Hepatocyte (in vitro differentiated cells): ENCODE measurements at regions not wholly inside any gene's neighbourhood (a gene's known extent, or its start where the extent isn't known, plus 50 kb on each side); places are given as distances from the start of the nearest gene placed in this dataset.

Source experiments
- DNase-seq: peaks from one replicate; pipeline ENCODE4 v3.0.0-alpha.2; 2016; ENCODE audit warnings: low spot score
- H2AFZ ChIP-seq: fragments of 200-600 bp; sonication (generic); 2 replicates; pipeline ENCODE4 v1.6.0; 2016; ENCODE audit warnings: antibody characterized with exemption, mild to moderate bottlenecking
- H3K27ac ChIP-seq: fragments of 200-600 bp; sonication (generic); 2 replicates; pipeline ENCODE4 v1.5.1; 2016; ENCODE audit warnings: mild to moderate bottlenecking
- H3K27me3 ChIP-seq: fragments of 200-600 bp; sonication (generic); 2 replicates; pipeline ENCODE4 v1.6.1; 2016
- H3K36me3 ChIP-seq: fragments of 200-600 bp; sonication (generic); replicated peaks from 2 replicates; pipeline ENCODE4 v1.5.1; 2016; ENCODE audit warnings: low read depth; ENCODE audit not compliant: insufficient read depth
- H3K4me1 ChIP-seq: fragments of 200-600 bp; sonication (generic); 2 replicates; pipeline ENCODE4 v1.5.1; 2016; ENCODE audit warnings: mild to moderate bottlenecking, moderate library complexity; ENCODE audit not compliant: insufficient read depth
- H3K4me2 ChIP-seq: fragments of 200-600 bp; sonication (generic); 2 replicates; pipeline ENCODE4 v1.6.0; 2016
- H3K4me3 ChIP-seq: fragments of 200-600 bp; sonication (generic); 2 replicates; pipeline ENCODE4 v1.5.1; 2016; ENCODE audit warnings: mild to moderate bottlenecking
- H3K79me2 ChIP-seq: fragments of 200-600 bp; sonication (generic); 2 replicates; pipeline ENCODE4 v1.6.0; 2017; ENCODE audit warnings: mild to moderate bottlenecking
- H3K9me2 ChIP-seq: fragments of 200-600 bp; sonication (generic); replicated peaks from 2 replicates; pipeline ENCODE4 v1.6.0; 2017; ENCODE audit warnings: mild to moderate bottlenecking; ENCODE audit not compliant: insufficient read depth
- H3K9me3 ChIP-seq: fragments of 200-600 bp; sonication (generic); 2 replicates; pipeline ENCODE4 v1.5.1; 2016; ENCODE audit warnings: low read depth, mild to moderate bottlenecking
- H4K20me1 ChIP-seq: fragments of 200-600 bp; sonication (generic); 2 replicates; pipeline ENCODE4 v1.6.0; 2016; ENCODE audit warnings: mild to moderate bottlenecking; ENCODE audit not compliant: insufficient read depth, poor library complexity, severe bottlenecking
- CTCF ChIP-seq: fragments of 200-600 bp; sonication (generic); IDR thresholded peaks from 2 replicates; pipeline ENCODE4 v1.5.1; 2016; ENCODE audit warnings: antibody characterized with exemption, mild to moderate bottlenecking; ENCODE audit not compliant: poor library complexity
- EZH2 ChIP-seq: fragments of 200-600 bp; sonication (generic); IDR thresholded peaks from 2 replicates; pipeline ENCODE4 v1.6.1; 2016; ENCODE audit warnings: antibody characterized with exemption, mild to moderate bottlenecking, borderline replicate concordance
- EZH2phosphoT487 ChIP-seq: fragments of 200-600 bp; sonication (generic); IDR thresholded peaks from one replicate; pipeline ENCODE4 v1.6.1; 2018; ENCODE audit warnings: antibody characterized with exemption, mild to moderate bottlenecking, low read depth, moderate library complexity; ENCODE audit not compliant: unreplicated experiment, severe bottlenecking
- WGBS: methylation state at CpG from one replicate; pipeline ENCODE4 v1.1.6; 2016; ENCODE audit warnings: low lambda C conversion rate; ENCODE audit errors: missing lambda C conversion rate; 5-methylcytosine and 5-hydroxymethylcytosine counted together

- H3K27me3 ChIP-seq = no peaks in the 10 kb centered on the region
- no peak overlapping the region for H3K4me2 ChIP-seq
- no peaks in the 10 kb centered on the region for H3K79me2 ChIP-seq
- H3K27ac ChIP-seq = no peak overlapping the region
- H4K20me1 ChIP-seq = no peaks in the 10 kb centered on the region
- no peaks in the 10 kb centered on the region for H3K4me1 ChIP-seq
- no peaks in the 10 kb centered on the region for H3K36me3 ChIP-seq
- no peak for DNase-seq
- no peak overlapping the region for H3K4me3 ChIP-seq
- H2AFZ ChIP-seq = no peak overlapping the region
- no peaks in the 10 kb centered on the region for H3K9me2 ChIP-seq
- TF ChIP-seq EZH2phosphoT487 (no peak), EZH2 (no peak), CTCF (no peak)
- no peaks in the 10 kb centered on the region for H3K9me3 ChIP-seq
- 94% methylated on average over 4 of the region's 4 CpGs for WGBS
These were observed 129.6 kb upstream of the MKLN1 start for GRCh38 chr7:131197920-131198615.

GRCh38 chr7:131202451-131202850 lies 125.2 kb upstream of the MKLN1 start:
- Histone ChIP-seq H3K27ac (no peak overlapping the region), H3K27me3 (no peaks in the 10 kb centered on the region), H4K20me1 (no peaks in the 10 kb centered on the region), H2AFZ (no peak overlapping the region), H3K9me3 (no peaks in the 10 kb centered on the region), H3K4me2 (no peak overlapping the region), H3K9me2 (no peaks in the 10 kb centered on the region), H3K79me2 (no peaks in the 10 kb centered on the region), H3K4me3 (no peak overlapping the region), H3K36me3 (no peaks in the 10 kb centered on the region), H3K4me1 (no peaks in the 10 kb centered on the region)
- 91% methylated on average over 5 of the region's 5 CpGs for WGBS
- DNase-seq = no peak
- TF ChIP-seq CTCF (no peak), EZH2 (no peak), EZH2phosphoT487 (no peak)

GRCh38 chr7:131203291-131203976 lies 124.2 kb upstream of the MKLN1 start:
- Histone ChIP-seq H3K79me2 (no peaks in the 10 kb centered on the region), H3K4me3 (no peak overlapping the region), H2AFZ (no peak overlapping the region), H3K4me2 (no peak overlapping the region), H3K9me3 (no peaks in the 10 kb centered on the region), H4K20me1 (no peaks in the 10 kb centered on the region), H3K36me3 (no peaks in the 10 kb centered on the region), H3K27ac (no peak overlapping the region), H3K9me2 (no peaks in the 10 kb centered on the region), H3K27me3 (no peaks in the 10 kb centered on the region), H3K4me1 (no peaks in the 10 kb centered on the region)
- DNase-seq = no peak
- 93% methylated on average over 5 of the region's 5 CpGs for WGBS
- TF ChIP-seq EZH2 (no peak), CTCF (no peak), EZH2phosphoT487 (no peak)
